Renal cortical epithelial cell (primary cell): ENCODE measurements at regions not wholly inside any gene's neighbourhood (a gene's known extent, or its start where the extent isn't known, plus 50 kb on each side); places are given as distances from the start of the nearest gene placed in this dataset.
"Not testable (repeated sequence)": the region's sequence is repeated elsewhere in the genome, so short reads cannot be mapped to it uniquely, and the experiment has no call there.

Experiments used
- DNase-seq: peaks from one replicate; pipeline ENCODE4 v3.0.0-alpha.2; 2011; ENCODE audit warnings: low read depth

DNA sequence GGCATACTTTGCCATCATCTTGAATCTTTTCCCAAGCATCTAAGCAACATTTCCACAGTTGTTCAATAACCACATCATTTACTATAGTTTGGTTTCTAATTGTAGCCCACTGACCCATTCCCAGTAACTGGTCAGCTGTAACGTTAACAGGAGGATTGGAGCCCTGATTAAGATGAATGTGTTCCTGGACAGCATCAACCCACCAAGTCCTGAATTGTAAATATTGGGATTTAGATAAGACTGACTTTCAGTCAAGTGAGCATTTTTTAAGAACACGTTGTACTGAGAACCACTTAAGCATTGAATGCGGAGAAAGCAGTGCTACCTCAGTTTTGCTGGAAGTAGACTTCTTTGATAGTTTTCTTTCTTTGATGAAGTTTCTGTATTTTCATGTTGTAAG is 53.3 kb upstream of the ARL4D start:
- not testable (repeated sequence) for DNase-seq

- no peak for DNase-seq
These were observed 54.1 kb upstream of the ARL4D start for GRCh38 chr17:43344685-43345084.

DNA sequence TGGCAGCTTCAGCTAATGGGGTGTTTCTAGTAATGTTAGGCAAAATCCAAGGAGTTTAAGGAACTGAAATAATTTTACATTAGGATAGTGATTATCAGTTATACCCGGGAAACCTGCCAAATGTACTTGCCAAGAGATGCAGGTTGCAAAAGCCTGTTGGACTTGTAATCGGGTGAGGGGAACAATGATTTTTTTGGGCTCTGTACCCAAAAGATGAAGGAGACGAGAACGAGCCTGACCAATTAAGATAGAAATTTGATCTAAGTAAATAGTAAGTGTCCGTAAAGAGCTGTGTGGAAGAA is 56.3 kb upstream of the ARL4D start:
- DNase-seq, result no peak

DNA sequence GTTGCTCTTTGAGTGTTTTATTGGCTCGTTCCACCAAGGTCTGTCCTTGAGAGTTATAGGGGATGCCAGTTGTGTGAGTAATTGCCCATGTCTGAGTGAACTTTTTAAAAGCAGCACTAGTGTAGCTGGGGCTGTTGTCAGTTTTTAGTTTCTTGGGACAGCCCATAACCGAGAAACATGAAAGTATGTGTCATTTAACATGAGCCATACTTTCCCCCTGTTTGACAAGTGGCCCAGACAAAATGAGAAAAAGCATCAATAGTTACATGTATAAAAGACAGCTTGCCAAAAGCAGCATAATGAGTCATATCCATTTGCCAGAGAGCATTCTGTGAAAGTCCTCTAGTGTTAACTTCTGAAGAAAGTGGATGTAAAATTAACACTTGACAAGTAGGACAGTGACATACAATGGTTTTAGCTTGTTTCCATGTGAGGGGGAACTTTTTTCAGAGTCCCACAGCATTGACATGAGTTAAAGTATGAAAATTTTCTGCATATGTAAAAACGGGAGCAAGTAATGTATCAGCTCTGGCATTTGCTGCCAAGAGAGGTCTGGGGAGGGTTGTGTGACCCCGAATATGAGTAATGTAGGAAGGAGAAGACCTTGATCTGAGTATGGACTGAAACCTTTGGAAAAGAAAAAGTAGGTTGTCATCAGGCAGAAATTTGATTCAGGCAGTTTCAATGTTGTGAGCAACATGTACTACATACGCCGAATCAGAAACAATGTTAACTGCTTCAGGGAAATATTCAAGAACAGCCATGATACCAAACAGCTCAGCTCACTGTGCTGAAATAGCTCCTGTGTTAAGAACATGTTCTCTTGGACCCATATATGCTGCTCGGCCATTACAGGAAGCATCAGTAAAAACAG is 56.8 kb upstream of the ARL4D start:
- no peak for DNase-seq

DNA sequence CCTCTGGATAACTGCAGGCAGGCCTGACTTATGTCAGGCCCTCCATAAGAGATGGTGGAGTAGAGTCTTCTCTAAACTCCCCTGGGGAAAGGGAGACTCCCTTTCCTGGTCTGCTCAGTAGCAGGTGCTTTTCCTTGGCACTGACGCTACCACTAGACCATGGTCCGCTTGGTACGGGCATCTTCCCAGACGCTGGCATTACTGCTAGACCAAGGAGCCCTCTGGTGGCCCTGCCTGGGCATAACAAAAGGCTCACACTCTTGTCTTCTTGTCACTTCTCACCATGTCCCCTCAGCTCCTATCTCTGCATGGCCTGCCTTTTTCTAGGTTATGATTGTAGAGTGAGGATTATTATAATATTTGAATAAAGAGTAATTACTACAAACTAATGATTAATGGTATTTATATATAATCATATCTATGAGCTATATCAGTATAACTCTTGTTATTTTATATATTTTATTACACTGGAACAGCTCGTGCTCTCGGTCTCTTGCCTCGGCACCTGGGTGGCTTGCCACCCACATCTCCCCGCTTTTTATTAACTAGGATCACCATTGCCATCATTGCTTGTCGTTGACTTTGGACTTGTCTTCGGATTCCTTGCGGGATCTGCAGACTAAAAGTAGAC is 59.8 kb upstream of the ARL4D start:
- DNase-seq, result peak; percentile 59

DNA sequence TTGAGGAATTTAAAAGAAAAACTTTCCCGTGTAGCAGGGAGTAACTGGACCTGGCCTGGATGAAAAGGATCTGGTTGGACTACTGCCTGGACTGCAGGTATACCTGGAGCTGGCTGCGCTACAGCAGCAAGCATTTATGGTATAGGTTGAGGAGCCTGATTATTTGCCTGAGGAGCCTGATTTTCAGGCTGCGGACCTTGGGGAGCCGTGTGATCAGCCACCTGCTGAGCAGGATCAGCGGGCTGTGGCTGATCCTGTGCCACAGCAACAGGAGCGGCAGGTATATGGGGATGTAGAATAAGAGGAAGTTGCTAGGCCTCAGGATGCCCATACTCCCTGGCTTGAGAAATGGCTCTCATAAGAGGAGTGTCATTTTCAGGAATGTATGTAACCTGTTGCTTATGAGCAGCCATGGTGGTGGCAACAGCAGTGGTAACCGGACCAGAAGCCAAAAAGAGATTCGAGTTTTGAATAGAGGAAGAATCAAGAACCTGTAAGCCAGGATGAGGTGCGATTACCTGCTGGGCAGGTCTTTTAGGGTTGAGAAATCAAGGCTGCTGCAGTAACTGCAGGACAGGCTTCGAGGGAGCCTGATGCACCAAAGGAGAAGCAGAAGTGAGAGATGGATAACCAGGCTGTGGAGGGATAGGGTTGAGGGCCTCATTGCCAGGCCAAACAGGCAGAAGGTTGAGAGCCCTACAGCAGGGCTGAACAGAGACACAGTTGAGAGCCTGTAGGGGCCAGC is 60.9 kb upstream of the ARL4D start:
- DNase-seq, result no peak

DNA sequence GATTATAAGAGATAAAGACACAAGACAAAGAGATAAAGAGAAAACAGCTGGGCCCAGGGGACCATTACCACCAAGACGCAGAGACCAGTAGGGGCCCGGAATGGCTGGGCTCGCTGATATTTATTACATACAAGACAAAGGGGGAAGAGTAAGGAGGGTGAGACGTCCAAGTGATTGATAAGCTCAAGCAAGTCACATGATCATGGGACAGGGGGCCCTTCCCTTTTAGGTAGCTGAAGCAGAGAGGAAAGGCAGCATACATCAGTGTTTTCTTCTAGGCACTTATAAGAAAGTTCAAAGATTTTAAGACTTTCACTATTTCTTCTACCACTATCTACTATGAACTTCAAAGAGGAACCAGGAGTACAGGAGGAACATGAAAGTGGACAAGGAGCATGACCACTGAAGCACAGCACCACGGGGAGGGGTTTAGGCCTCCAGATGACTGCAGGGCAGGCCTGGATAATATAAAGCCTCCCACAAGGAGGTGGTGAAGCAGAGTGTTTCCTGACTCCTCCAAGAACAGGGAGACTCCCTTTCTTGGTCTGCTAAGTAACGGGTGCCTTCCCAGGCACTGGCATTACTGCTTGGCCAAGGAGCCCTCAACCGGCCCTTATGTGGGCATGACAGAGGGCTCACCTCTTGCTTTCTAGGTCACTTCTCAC is 63.9 kb upstream of the ARL4D start:
- DNase-seq, result peak; percentile 45

DNA sequence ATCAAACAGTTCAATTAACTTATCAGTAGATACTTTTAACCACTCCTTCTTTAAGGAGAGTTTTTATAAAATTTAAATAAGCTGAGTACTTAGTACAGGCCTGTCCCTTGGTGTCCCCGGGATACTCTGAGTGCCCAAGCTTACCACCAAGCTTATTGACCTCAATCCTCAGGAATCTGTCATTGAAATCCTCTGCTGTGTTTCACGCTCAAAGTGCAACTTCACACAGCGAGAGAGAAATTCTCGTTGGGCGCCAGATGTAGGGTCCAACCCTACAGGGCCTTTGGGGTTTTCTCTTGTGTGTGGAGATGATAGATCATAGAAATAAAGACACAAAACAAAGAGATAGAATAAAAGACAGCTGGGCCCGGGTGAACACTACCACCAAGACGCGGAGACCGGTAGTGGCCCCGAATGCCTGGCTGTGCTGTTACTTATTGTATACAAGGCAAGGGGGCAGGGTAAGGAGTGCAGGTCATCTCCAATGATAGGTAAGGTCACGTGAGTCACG is 65.3 kb upstream of the ARL4D start:
- DNase-seq, result no peak

GRCh38 chr17:43332230-43332629 is 66.6 kb upstream of the ARL4D start:
- no peak for DNase-seq

DNA sequence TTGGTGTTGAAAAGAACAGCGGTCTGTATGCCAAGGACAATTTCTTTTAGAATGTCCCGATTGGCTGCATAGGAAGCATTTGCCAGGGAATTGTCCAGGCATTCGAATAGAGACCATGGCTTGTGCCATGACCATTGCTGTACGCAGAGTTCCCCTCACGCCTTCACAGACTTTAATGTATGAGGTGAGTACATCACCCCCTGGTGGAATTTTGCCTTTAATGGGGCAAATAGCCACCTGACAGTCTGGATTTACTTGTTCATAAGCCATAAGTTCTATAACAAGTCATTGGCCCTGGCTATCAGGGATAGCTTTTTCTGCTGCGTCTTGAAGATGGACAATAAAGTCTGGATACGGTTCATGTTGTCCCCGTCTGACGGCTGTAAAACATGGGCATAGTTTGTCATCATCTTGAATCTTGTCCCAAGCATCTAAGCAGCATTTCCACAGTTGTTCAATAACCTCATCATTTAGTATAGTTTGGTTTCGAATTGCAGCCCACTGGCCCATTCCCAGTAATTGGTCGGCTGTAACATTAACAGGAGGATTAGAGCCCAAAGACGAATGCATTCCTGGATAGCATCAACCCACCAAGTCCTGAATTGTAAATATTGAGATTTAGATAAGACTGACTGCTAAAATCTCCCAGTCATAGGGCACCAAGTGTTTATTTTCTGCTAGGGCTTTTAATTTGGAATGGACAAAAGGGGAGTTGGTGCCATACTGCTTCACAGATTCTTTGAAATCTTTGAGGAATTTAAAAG is 67.7 kb upstream of the ARL4D start:
- DNase-seq, result no peak

DNA sequence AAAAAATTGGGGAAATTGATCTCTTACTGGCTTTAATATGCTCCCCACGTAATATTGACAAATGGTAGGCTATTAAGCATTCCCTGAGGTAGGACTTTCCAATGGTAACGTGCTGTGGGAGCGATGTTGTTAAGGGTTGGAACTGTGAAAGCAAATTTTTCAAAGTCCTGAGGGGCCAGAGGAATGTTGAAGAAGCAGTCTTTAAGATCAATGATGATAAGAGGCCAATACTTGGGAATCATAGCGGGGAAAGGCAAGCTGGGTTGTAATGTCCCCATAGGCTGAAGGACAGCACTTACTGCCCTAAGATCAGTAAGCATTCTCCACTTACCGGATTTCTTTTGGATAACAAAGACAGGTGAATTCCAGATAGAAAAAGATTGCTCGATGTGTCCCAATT is 69.6 kb upstream of the ARL4D start:
- no peak for DNase-seq

DNA sequence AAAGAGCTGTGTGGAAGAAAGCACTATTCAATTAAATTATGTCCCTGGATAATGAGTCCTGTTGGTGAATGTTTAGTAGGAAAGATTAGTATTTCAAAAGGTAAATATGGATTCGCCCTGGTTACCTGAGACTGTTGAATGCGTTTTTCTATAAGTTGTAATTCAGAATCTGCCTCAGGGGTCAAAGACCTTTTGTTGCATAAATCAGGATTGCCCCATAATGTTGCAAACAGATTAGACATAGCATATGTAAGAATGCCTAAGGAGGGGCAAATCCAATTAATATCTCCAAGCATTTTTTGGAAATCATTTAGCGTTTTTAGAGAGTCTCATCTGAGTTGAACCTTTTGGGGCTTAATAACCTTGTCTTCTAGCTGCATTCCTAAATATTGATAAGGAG is 70.1 kb upstream of the ARL4D start:
- DNase-seq, result no peak

GRCh38 chr17:43327834-43328420 is 70.9 kb upstream of the ARL4D start:
- DNase-seq, result no peak

DNA sequence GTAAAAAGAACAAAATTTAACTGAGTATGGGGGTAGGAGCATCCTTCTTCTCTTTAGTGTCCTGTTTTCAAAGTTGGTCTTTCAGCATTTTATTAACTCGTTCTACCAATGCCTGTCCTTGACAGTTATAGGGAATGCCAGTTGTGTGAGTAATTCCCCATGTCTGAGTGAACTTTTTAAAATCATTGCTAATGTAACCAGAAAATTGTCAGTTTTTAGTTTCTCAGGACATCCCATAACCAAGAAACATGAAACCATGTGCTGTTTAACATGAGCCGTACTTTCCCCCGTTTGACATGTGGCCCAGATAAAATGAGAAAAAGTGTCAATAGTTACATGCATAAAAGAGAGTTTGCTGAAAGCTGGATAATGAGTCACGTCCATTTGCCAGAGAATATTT is 71.4 kb upstream of the ARL4D start:
- DNase-seq, result no peak

DNA sequence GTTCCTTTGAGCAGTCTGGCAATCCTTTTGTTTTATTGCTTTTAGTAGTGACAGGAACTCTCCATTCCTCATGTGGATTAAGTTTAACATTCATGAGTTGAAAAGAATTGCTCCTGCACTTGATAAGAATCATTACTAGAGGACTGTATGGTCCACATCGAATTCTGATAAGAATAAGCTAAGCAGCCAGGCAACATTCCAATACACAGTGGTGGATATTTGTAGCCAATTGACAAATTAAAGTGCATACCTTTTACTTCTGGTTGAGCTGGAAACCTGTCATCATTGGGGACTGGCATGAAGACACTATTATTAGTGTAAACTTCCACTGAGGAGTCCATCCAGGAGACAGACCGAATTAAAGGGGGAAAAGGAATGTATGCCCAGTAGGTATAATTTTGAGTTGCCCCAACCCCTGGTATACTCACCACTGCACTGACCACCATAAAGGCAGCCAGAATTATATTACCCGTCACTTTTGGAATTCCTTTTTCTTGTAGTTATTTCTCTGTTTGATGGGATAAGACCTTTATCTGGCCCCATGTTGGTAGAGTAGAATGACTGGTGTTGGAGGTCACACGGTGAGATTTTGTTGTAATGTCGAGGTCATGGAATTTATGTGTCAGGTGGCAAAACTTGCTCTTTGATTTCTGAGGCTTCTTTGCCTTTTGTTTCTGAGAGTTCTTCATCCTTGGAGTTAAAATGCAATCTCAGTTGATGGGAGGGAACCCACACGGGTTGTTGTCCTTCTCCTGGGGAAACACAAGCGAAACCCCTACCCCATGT is 72.1 kb upstream of the ARL4D start:
- no peak for DNase-seq

GRCh38 chr17:43324205-43324893 is 74.4 kb upstream of the ARL4D start:
- DNase-seq, result peak; percentile 65

DNA sequence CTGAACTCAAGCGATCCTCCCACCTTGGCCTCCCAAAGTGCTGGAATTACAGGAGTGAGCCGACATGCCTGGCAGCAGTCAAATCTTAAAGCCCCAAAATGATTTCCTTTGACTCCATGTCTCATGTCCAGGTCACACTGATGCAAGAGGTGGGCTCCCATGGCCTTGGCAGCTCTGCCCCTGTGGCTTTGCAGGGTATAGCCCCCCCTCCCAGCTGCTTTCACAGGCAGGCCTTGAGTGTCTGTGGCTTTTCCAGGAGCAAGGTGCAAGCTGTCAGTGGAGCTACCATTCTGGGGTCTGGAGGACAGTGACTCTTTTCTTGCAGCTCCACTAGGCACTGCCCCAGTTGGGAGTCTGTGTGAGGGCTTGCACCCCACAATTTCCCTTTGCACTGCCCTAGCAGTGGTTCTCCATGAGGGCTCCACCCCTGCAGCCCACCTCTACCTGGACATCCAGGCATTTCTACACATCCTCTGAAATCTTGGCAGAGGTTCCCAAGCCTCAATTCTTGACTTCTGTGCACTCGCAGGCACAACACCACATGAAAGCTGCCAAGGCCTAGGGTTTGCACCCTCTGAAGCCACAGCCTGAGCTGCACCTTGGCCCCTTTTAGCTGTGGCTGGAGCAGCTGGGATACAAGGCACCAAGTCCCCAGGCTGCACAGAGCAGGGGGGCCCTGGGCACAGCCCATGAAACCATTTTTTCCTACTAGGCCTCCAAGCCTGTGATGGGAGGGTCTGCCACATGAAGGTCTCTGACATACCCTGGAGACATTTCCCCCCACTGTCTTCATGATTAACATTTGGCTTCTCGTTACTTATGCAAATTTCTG is 79.3 kb upstream of the ARL4D start:
- DNase-seq, result no peak

- no peak for DNase-seq
These were observed 82.2 kb upstream of the ARL4D start for GRCh38 chr17:43316522-43317142.
